Neural crest cell (in vitro differentiated cells): ENCODE measurements at regions not wholly inside any gene's neighbourhood (a gene's known extent, or its start where the extent isn't known, plus 50 kb on each side); places are given as distances from the start of the nearest gene placed in this dataset.

Source experiments
- DNase-seq: peaks from one replicate; pipeline ENCODE4 v3.0.0; 2021; ENCODE audit warnings: low read depth, mixed read lengths, low spot score
- H3K27ac Mint-ChIP-seq: one replicate; pipeline ENCODE4 v1.8.0; 2021; ENCODE audit warnings: mild to moderate bottlenecking, mixed read lengths; ENCODE audit not compliant: unreplicated experiment
- H3K27me3 Mint-ChIP-seq: 2 replicates; pipeline ENCODE4 v1.8.0; 2021; ENCODE audit warnings: low read depth, mild to moderate bottlenecking, mixed read lengths
- H3K36me3 Mint-ChIP-seq: 2 replicates; pipeline ENCODE4 v1.8.0; 2021; ENCODE audit warnings: low read depth, mild to moderate bottlenecking, mixed read lengths
- H3K4me1 Mint-ChIP-seq: 2 replicates; pipeline ENCODE4 v1.8.0; 2021; ENCODE audit warnings: mixed read lengths
- H3K4me3 Mint-ChIP-seq: one replicate; pipeline ENCODE4 v1.8.0; 2021; ENCODE audit warnings: mild to moderate bottlenecking, mixed read lengths
- H3K9me3 Mint-ChIP-seq: 2 replicates; pipeline ENCODE4 v1.8.0; 2021; ENCODE audit warnings: mixed read lengths
- CTCF ChIP-seq: fragments of 200-600 bp; sonication (generic); conservative IDR thresholded peaks from 2 replicates; pipeline ENCODE4 v1.5.0; 2021; ENCODE audit warnings: antibody characterized with exemption, mild to moderate bottlenecking

- Mint-ChIP-seq H3K27ac (no peak overlapping the region), H3K4me3 (no peak overlapping the region), H3K27me3 (no peaks in the 10 kb centered on the region), H3K9me3 (peaks cover 6% of the 10 kb centered on the region), H3K36me3 (peaks cover 5% of the 10 kb centered on the region), H3K4me1 (peaks cover 14% of the 10 kb centered on the region)
- no peak for TF ChIP-seq CTCF
- DNase-seq: no peak
Measured at GRCh38 chr18:27688581-27688980, 488.3 kb downstream of the CDH2 start.

- no peak for DNase-seq
- H3K27ac Mint-ChIP-seq: no peak overlapping the region
- no peaks in the 10 kb centered on the region for H3K27me3 Mint-ChIP-seq
- peaks cover 3% of the 10 kb centered on the region for H3K9me3 Mint-ChIP-seq
- H3K4me1 Mint-ChIP-seq: peaks cover 14% of the 10 kb centered on the region
- no peak for TF ChIP-seq CTCF
- peaks cover 3% of the 10 kb centered on the region for H3K36me3 Mint-ChIP-seq
- H3K4me3 Mint-ChIP-seq: no peak overlapping the region
Measured at GRCh38 chr18:27687351-27687979, 489.5 kb downstream of the CDH2 start.

GRCh38 chr18:27685807-27686412 is 491.0 kb downstream of the CDH2 start:
- peak; percentile 50 for DNase-seq
- TF ChIP-seq CTCF: peak; percentile 93
- H3K27ac Mint-ChIP-seq: no peak overlapping the region
- peaks cover 3% of the 10 kb centered on the region for H3K36me3 Mint-ChIP-seq
- no peak overlapping the region for H3K4me3 Mint-ChIP-seq
- H3K27me3 Mint-ChIP-seq: no peaks in the 10 kb centered on the region
- peaks cover 14% of the 10 kb centered on the region for H3K4me1 Mint-ChIP-seq
- H3K9me3 Mint-ChIP-seq: no peaks in the 10 kb centered on the region

GRCh38 chr18:27685091-27685490 is 491.8 kb downstream of the CDH2 start:
- Mint-ChIP-seq H3K27me3 (no peaks in the 10 kb centered on the region), H3K36me3 (peaks cover 3% of the 10 kb centered on the region), H3K9me3 (no peaks in the 10 kb centered on the region), H3K27ac (peak overlapping the region; percentile 70), H3K4me1 (peaks cover 14% of the 10 kb centered on the region), H3K4me3 (no peak overlapping the region)
- DNase-seq: no peak
- TF ChIP-seq CTCF: no peak

GRCh38 chr18:27674411-27674810 is 489.3 kb upstream of the CHST9 start:
- Mint-ChIP-seq H3K27ac (no peak overlapping the region), H3K9me3 (peaks cover 9% of the 10 kb centered on the region), H3K27me3 (no peaks in the 10 kb centered on the region), H3K4me3 (no peak overlapping the region), H3K36me3 (no peaks in the 10 kb centered on the region), H3K4me1 (peaks cover 3% of the 10 kb centered on the region)
- no peak for TF ChIP-seq CTCF
- no peak for DNase-seq
